Panc1 (cell line): ENCODE measurements at regions not wholly inside any gene's neighbourhood (a gene's known extent, or its start where the extent isn't known, plus 50 kb on each side); places are given as distances from the start of the nearest gene placed in this dataset.

ENCODE experiments used
- ATAC-seq: fragments of 200-7000 bp; cut with Tn5 transposase; 2 replicates; pipeline ENCODE4 v1.9.1; 2020; ENCODE audit warnings: mild to moderate bottlenecking, moderate library complexity
- BruUV-seq: library from RNA; stranded (reverse); fragments of 400-500 nt; replicated peaks from 2 replicates; lab custom pipeline; 2021; lab: Mats Ljungman, UMichigan
- CTCF ChIA-PET: fragments of 300-600 bp; sonication (Branson Sonifier 250); formaldehyde crosslinking; loops from one replicate; lab custom pipeline; 2022; ENCODE audit warnings: antibody characterized with exemption; lab: Charles Lee
- POLR2A ChIA-PET: fragments of 300-600 bp; sonication (Branson Sonifier 250); formaldehyde crosslinking; loops from one replicate; lab custom pipeline; 2022; ENCODE audit warnings: antibody characterized with exemption; lab: Charles Lee
- DNase-seq: peaks from one replicate; pipeline ENCODE4 v3.0.0-alpha.2; 2010; ENCODE audit warnings: low read depth, low spot score
- H3K27ac ChIP-seq: 2 replicates; pipeline ENCODE4 v1.5.1; 2011; ENCODE audit warnings: mild to moderate bottlenecking, low read length, inconsistent platforms
- H3K27me3 ChIP-seq: fragments of 200-500 bp; sonication (Bioruptor generic); 2 replicates; pipeline ENCODE4 v1.6.0; 2014; ENCODE audit warnings: low read length, inconsistent platforms; ENCODE audit not compliant: control insufficient read depth, insufficient read depth
- H3K36me3 ChIP-seq: fragments of 200-500 bp; sonication (Bioruptor generic); 2 replicates; pipeline ENCODE4 v1.5.1; 2014; ENCODE audit warnings: inconsistent platforms, mild to moderate bottlenecking, low read length, moderate library complexity; ENCODE audit not compliant: control insufficient read depth, insufficient read depth
- H3K4me1 ChIP-seq: 2 replicates; pipeline ENCODE4 v1.5.1; 2011; ENCODE audit warnings: inconsistent platforms, mild to moderate bottlenecking, low read length, moderate library complexity; ENCODE audit not compliant: control insufficient read depth, insufficient read depth
- H3K4me3 ChIP-seq, 2 experiments: 2 replicates each; pipeline ENCODE4 v1.5.1; 2011 to 2012; ENCODE audit warnings: low read depth in 2 of 2, low read length in 2 of 2, mild to moderate bottlenecking in 2 of 2, inconsistent platforms in 1 of 2, moderate library complexity in 1 of 2
- H3K9me3 ChIP-seq: fragments of 200-500 bp; sonication (Bioruptor generic); 2 replicates; pipeline ENCODE4 v1.5.1; 2014; ENCODE audit warnings: low read depth, mild to moderate bottlenecking, inconsistent platforms, low read length, moderate library complexity; ENCODE audit not compliant: control insufficient read depth, insufficient read depth
- CTCF ChIP-seq: fragments of 450-650 bp; IDR thresholded peaks from 2 replicates; pipeline ENCODE4 v1.5.1; 2017; ENCODE audit warnings: mild to moderate bottlenecking
- POLR2AphosphoS5 ChIP-seq: IDR thresholded peaks from 2 replicates; pipeline ENCODE4 v1.6.1; 2012; ENCODE audit warnings: mild to moderate bottlenecking, low read depth, low read length, moderate library complexity
- REST ChIP-seq, 2 experiments: IDR thresholded peaks; 2 replicates each; pipeline ENCODE4 v1.6.1; 2011 to 2012; ENCODE audit warnings: low read depth in 2 of 2, control low read depth in 1 of 2, low read length in 1 of 2, mild to moderate bottlenecking in 1 of 2, moderate library complexity in 1 of 2; ENCODE audit not compliant: insufficient read depth in 1 of 2
- SIN3A ChIP-seq: IDR thresholded peaks from 2 replicates; pipeline ENCODE4 v1.6.1; 2012; ENCODE audit warnings: low read depth, mild to moderate bottlenecking, low read length, moderate library complexity, borderline replicate concordance; ENCODE audit not compliant: insufficient read depth
- TCF7L2 ChIP-seq: IDR thresholded peaks from 2 replicates; pipeline ENCODE4 v1.6.1; 2011; ENCODE audit warnings: mild to moderate bottlenecking, low read depth, low read length, inconsistent platforms
- in situ Hi-C: cut with HindIII; loops from 2 replicates; pipeline ENCODE4 v1.10.0; 2016; ENCODE audit warnings: low sequenced_read_pairs, low pct_unique_long_range_greater_than_20kb
- intact Hi-C: fragments of 100-400 bp; cut with micrococcal nuclease; formaldehyde crosslinking; loops from one replicate; pipeline ENCODE4 v1.10.0; 2022; ENCODE audit not compliant: unreplicated experiment

- DNase-seq (no peak), ATAC-seq (no peak)
- no TSS peak for BruUV-seq
- ChIA-PET CTCF (no interaction called here), POLR2A (interaction anchor here (0.7 kb wide), 1 partner anchor 10 kb away, joined by 5 read pairs; no protein-coding TSS in a partner anchor)
- TF ChIP-seq SIN3A: no peak
- TF ChIP-seq REST (IDR thresholded peaks at IDR 0.05; ENCODE audit: insufficient read depth in 1 of 2, low read depth in 2 of 2, low read length in 1 of 2): no peak
- no peak for TF ChIP-seq POLR2AphosphoS5
- no peak for TF ChIP-seq TCF7L2
- TF ChIP-seq CTCF: no peak
- in situ Hi-C loops (no loop called here), intact Hi-C loops (no loop called here)
- Histone ChIP-seq H3K27me3 (no peaks in the 10 kb centered on the region), H3K9me3 (peaks cover 11% of the 10 kb centered on the region), H3K36me3 (no peaks in the 10 kb centered on the region), H3K4me1 (no peaks in the 10 kb centered on the region), H3K4me3 (no peak overlapping the region), H3K27ac (no peak overlapping the region)
These were observed 231.6 kb upstream of the TAS2R1 start for GRCh38 chr5:9861666-9862256.

GRCh38 chr5:9859808-9860207 lies 229.7 kb upstream of the TAS2R1 start:
- no peaks in the 10 kb centered on the region for H3K36me3 ChIP-seq
- ChIA-PET CTCF (no interaction called here), POLR2A (no interaction called here)
- in situ Hi-C loops (no loop called here), intact Hi-C loops (no loop called here)
- H3K4me3 ChIP-seq: no peak overlapping the region
- DNase-seq: no peak
- no peaks in the 10 kb centered on the region for H3K9me3 ChIP-seq
- TF ChIP-seq TCF7L2 (no peak), POLR2AphosphoS5 (no peak)
- BruUV-seq: no TSS peak
- no peak for ATAC-seq
- no peak overlapping the region for H3K27ac ChIP-seq
- H3K4me1 ChIP-seq: no peaks in the 10 kb centered on the region
- no peaks in the 10 kb centered on the region for H3K27me3 ChIP-seq

- POLR2A ChIA-PET: no interaction called here
- no peaks in the 10 kb centered on the region for H3K4me1 ChIP-seq
- BruUV-seq: no TSS peak
- ATAC-seq (no peak), DNase-seq (no peak)
- CTCF ChIA-PET: no interaction called here
- H3K27ac ChIP-seq: no peak overlapping the region
- no peaks in the 10 kb centered on the region for H3K36me3 ChIP-seq
- H3K9me3 ChIP-seq: no peaks in the 10 kb centered on the region
- in situ Hi-C loops: no loop called here
- intact Hi-C loops: no loop called here
- TF ChIP-seq TCF7L2: no peak
- no peak for TF ChIP-seq POLR2AphosphoS5
- no peak for TF ChIP-seq REST (IDR thresholded peaks at IDR 0.05; ENCODE audit: insufficient read depth in 1 of 2, low read depth in 2 of 2, low read length in 1 of 2)
- no peak for TF ChIP-seq SIN3A
- TF ChIP-seq CTCF: no peak
- no peak overlapping the region for H3K4me3 ChIP-seq
- no peaks in the 10 kb centered on the region for H3K27me3 ChIP-seq
These were observed 227.9 kb upstream of the TAS2R1 start for GRCh38 chr5:9858043-9858442.
